ENCODE measurements at regions not wholly inside any gene's neighbourhood (a gene's known extent, or its start where the extent isn't known, plus 50 kb on each side); places are given as distances from the start of the nearest gene placed in this dataset.
"Not testable (repeated sequence)": the region's sequence is repeated elsewhere in the genome, so short reads cannot be mapped to it uniquely, and the experiment has no call there.

GRCh38 chr2:234859330-234859872, 92.4 kb upstream of the SH3BP4 start:
- CTCF ChIA-PET = interaction anchor here (1.0 to 1.2 kb wide), 2 partner anchors 25 to 122 kb away, joined by 3 to 4 read pairs; no protein-coding TSS in a partner anchor
- Histone ChIP-seq H3K27ac (peak overlapping the region in 1 of 2 experiments; percentile 13; a peak in 1 of 6 replicates), H3K4me1 (peaks cover 32% of the 10 kb centered on the region)
- ATAC-seq; H3K4me2 ChIP-seq; H3K9me3 ChIP-seq; H3K4me3 ChIP-seq; POLR2A ChIA-PET; DNase-seq (ENCODE audit: low read depth in 1 of 2, low spot score in 1 of 2); FAIRE-seq: not testable (repeated sequence)
- WGBS (ENCODE audit: missing lambda C conversion rate) = 91% methylated on average over 8 of the region's 8 CpGs

- peak overlapping the region; percentile 13 to 22; a peak in 2 of 6 replicates for H3K27ac ChIP-seq
- WGBS (ENCODE audit: missing lambda C conversion rate) = 72% methylated on average over 6 of the region's 6 CpGs
- no peak for DNase-seq (ENCODE audit: low read depth in 1 of 2, low spot score in 1 of 2)
- H3K4me1 ChIP-seq = peaks cover 28% of the 10 kb centered on the region
- POLR2A ChIA-PET = no interaction called here
- FAIRE-seq = no peak
- H3K4me3 ChIP-seq = no peak overlapping the region
- TF ChIP-seq BHLHE40 (IDR thresholded peaks at IDR 0.05; ENCODE audit: low read depth, low read length) = no peak
- no peak for TF ChIP-seq MAZ (IDR thresholded peaks at IDR 0.05; ENCODE audit: borderline replicate concordance, low read depth, low read length)
- TF ChIP-seq HOXB5 (CRISPR knock-in tag; IDR thresholded peaks at IDR 0.05) = no peak
- no peak for TF ChIP-seq CHD2 (IDR thresholded peaks at IDR 0.05; ENCODE audit: low read length, partially characterized antibody)
- TF ChIP-seq REST (IDR thresholded peaks at IDR 0.05) = no peak
- no peak for TF ChIP-seq USF2 (IDR thresholded peaks at IDR 0.05)
- TF ChIP-seq EHMT2 (IDR thresholded peaks at IDR 0.05; ENCODE audit: low read depth) = no peak
- no peak for TF ChIP-seq TP53 (CRISPR knock-in tag; IDR thresholded peaks at IDR 0.05)
- no peak for TF ChIP-seq JUNB (IDR thresholded peaks at IDR 0.05)
- no peak for TF ChIP-seq MYC (IDR thresholded peaks at IDR 0.05; ENCODE audit: borderline replicate concordance, low read length)
- TF ChIP-seq ELK1 (IDR thresholded peaks at IDR 0.05; ENCODE audit: low read depth, low read length) = no peak
- TF ChIP-seq FOXS1 (CRISPR knock-in tag; IDR thresholded peaks at IDR 0.05) = no peak
- no peak for TF ChIP-seq TFCP2L1 (CRISPR knock-in tag; IDR thresholded peaks at IDR 0.05)
- no peak for TF ChIP-seq CTCF (IDR thresholded peaks at IDR 0.05)
- no peak for TF ChIP-seq HOXB13 (CRISPR knock-in tag; IDR thresholded peaks at IDR 0.05; ENCODE audit: low read depth)
- H3K4me2 ChIP-seq = no peak overlapping the region
- H3K9me3 ChIP-seq = no peaks in the 10 kb centered on the region
- CTCF ChIA-PET = interaction anchor here (0.6 to 1.3 kb wide), 5 partner anchors 24 to 249 kb away, joined by 3 to 4 read pairs (median 4); no protein-coding TSS in a partner anchor
- ATAC-seq = no peak
These were observed 93.0 kb upstream of the SH3BP4 start for GRCh38 chr2:234858790-234859329.
